ENCODE measurements at regions not wholly inside any gene's neighbourhood (a gene's known extent, or its start where the extent isn't known, plus 50 kb on each side); places are given as distances from the start of the nearest gene placed in this dataset.

DNA sequence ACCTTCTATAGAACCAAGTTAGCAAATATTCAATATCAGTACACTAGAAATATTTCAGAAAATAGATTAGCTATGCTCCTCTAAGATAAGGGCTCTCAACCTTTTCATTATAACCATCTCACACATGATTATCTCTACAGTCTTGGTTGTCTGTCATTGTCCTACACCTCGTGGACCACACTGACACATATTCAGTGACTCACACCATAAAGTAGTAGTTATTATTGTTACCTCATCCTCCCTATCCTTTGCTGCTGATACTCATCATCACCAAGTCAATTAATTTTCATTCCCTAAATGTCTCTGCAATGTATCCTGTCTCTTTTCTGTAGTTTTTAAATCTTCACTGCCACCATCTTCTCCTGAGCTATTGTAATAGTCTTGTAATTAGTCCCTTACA lies 1309.2 kb upstream of the C9orf72 start:
- no peaks in the 10 kb centered on the region for H3K4me1 Mint-ChIP-seq (ENCODE audit: low read depth, unreplicated experiment)
- H3K27me3 Mint-ChIP-seq (ENCODE audit: insufficient read depth, unreplicated experiment) = no peaks in the 10 kb centered on the region
- intact Hi-C loops (cut with micrococcal nuclease; ENCODE audit: unreplicated experiment) = no loop called here
- H3K36me3 Mint-ChIP-seq (ENCODE audit: insufficient read depth, unreplicated experiment) = no peaks in the 10 kb centered on the region
- no peak overlapping the region for H3K4me3 ChIP-seq (ENCODE audit: low read depth, low read length)
- ChIA-PET POLR2A (no interaction called here), CTCF (no interaction called here)
- H3K4me1 ChIP-seq = no peaks in the 10 kb centered on the region
- no peaks in the 10 kb centered on the region for H3K36me3 ChIP-seq (ENCODE audit: control insufficient read depth, insufficient read depth, low read length)
- TF ChIP-seq, protein P1, sequence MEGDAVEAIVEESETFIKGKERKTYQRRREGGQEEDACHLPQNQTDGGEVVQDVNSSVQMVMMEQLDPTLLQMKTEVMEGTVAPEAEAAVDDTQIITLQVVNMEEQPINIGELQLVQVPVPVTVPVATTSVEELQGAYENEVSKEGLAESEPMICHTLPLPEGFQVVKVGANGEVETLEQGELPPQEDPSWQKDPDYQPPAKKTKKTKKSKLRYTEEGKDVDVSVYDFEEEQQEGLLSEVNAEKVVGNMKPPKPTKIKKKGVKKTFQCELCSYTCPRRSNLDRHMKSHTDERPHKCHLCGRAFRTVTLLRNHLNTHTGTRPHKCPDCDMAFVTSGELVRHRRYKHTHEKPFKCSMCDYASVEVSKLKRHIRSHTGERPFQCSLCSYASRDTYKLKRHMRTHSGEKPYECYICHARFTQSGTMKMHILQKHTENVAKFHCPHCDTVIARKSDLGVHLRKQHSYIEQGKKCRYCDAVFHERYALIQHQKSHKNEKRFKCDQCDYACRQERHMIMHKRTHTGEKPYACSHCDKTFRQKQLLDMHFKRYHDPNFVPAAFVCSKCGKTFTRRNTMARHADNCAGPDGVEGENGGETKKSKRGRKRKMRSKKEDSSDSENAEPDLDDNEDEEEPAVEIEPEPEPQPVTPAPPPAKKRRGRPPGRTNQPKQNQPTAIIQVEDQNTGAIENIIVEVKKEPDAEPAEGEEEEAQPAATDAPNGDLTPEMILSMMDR (IDR thresholded peaks at IDR 0.05; ENCODE audit: insufficient read depth in 1 of 2, low read depth in 1 of 2, low read length in 1 of 2, severe bottlenecking in 1 of 2, unreplicated experiment in 1 of 2) = no peak
- H3K9me3 Mint-ChIP-seq (ENCODE audit: unreplicated experiment) = no peaks in the 10 kb centered on the region
- no peak overlapping the region for H3K27ac Mint-ChIP-seq (ENCODE audit: unreplicated experiment)
- DNase-seq = no peak
- no peak overlapping the region for H3K4me3 Mint-ChIP-seq (ENCODE audit: unreplicated experiment)
- no peaks in the 10 kb centered on the region for H3K9me3 ChIP-seq
- H3K27me3 ChIP-seq (replicated peaks; ENCODE audit: control insufficient read depth, insufficient read depth, low read length) = no peaks in the 10 kb centered on the region
- BruUV-seq (replicated peaks) = no TSS peak

DNA sequence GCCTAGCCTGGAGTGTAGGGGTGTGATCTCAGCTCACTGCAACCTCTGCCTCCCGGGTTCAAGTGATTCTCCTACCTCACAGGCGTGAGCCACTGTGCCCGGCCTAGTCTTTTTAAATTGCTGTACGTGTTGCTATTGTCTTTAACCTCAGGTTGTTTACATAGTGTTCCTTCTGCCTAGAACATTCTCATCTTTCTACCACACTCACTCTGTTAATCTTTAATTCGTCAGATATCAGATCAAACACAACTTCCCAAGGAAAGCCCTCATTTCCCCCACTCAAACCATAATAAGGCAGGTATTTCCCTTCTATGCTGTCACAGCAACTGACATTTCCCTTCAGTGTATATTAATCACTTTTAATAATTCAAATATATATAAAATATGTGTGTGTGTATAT lies 1310.0 kb upstream of the C9orf72 start:
- Histone ChIP-seq H3K4me1 (no peaks in the 10 kb centered on the region), H3K36me3 (ENCODE audit: control insufficient read depth, insufficient read depth, low read length) (no peaks in the 10 kb centered on the region), H3K27me3 (replicated peaks; ENCODE audit: control insufficient read depth, insufficient read depth, low read length) (no peaks in the 10 kb centered on the region), H3K9me3 (no peaks in the 10 kb centered on the region), H3K4me3 (ENCODE audit: low read depth, low read length) (no peak overlapping the region)
- Mint-ChIP-seq H3K9me3 (ENCODE audit: unreplicated experiment) (no peaks in the 10 kb centered on the region), H3K4me1 (ENCODE audit: low read depth, unreplicated experiment) (no peaks in the 10 kb centered on the region), H3K4me3 (ENCODE audit: unreplicated experiment) (no peak overlapping the region), H3K27me3 (ENCODE audit: insufficient read depth, unreplicated experiment) (no peaks in the 10 kb centered on the region), H3K27ac (ENCODE audit: unreplicated experiment) (no peak overlapping the region), H3K36me3 (ENCODE audit: insufficient read depth, unreplicated experiment) (no peaks in the 10 kb centered on the region)
- intact Hi-C loops (cut with micrococcal nuclease; ENCODE audit: unreplicated experiment) = no loop called here
- POLR2A ChIA-PET = no interaction called here
- no peak for DNase-seq
- no TSS peak for BruUV-seq (replicated peaks)
- TF ChIP-seq, protein P1 (IDR thresholded peaks at IDR 0.05; ENCODE audit: insufficient read depth in 1 of 2, low read depth in 1 of 2, low read length in 1 of 2, severe bottlenecking in 1 of 2, unreplicated experiment in 1 of 2) = no peak
- CTCF ChIA-PET = no interaction called here

DNA sequence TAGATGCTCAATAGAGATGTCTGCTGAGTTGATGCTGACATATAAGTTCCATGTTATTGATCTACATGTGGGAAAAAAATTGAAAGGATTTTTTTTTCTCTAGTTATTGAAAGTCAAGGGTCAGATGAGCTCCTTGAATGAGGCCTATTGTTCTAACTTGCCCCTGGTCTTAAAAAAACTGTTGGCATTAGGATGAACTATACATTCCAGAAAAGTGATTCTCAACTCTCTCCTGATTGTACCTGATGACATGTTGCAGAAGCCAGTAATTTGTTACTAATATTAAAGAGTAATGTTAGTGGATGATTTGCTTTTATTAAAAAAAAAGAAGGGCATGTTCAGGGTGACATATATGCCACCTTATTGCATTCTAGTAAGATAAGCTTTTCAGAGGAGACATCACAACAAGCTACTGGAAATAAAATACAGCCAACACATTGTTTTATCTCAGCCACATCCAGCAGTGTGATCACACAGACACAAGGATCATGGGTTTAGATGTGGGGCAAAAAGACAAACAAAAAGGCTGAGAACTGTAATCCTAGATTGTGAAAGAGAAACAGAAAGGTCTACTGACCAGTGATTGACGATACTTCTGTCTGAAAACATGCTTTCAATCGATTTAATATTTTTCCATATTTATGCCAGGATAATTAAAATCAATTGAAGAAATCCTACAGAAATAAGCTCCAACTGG lies 1314.1 kb upstream of the C9orf72 start:
- H3K36me3 Mint-ChIP-seq (ENCODE audit: insufficient read depth, unreplicated experiment) = no peaks in the 10 kb centered on the region
- no peaks in the 10 kb centered on the region for H3K9me3 ChIP-seq
- H3K27me3 Mint-ChIP-seq (ENCODE audit: insufficient read depth, unreplicated experiment) = no peaks in the 10 kb centered on the region
- no peak overlapping the region for H3K4me3 ChIP-seq (ENCODE audit: low read depth, low read length)
- DNase-seq = no peak
- POLR2A ChIA-PET = no interaction called here
- BruUV-seq (replicated peaks) = no TSS peak
- no peak overlapping the region for H3K4me3 Mint-ChIP-seq (ENCODE audit: unreplicated experiment)
- H3K27me3 ChIP-seq (replicated peaks; ENCODE audit: control insufficient read depth, insufficient read depth, low read length) = no peaks in the 10 kb centered on the region
- intact Hi-C loops (cut with micrococcal nuclease; ENCODE audit: unreplicated experiment) = no loop called here
- H3K4me1 ChIP-seq = no peaks in the 10 kb centered on the region
- no peaks in the 10 kb centered on the region for H3K36me3 ChIP-seq (ENCODE audit: control insufficient read depth, insufficient read depth, low read length)
- CTCF ChIA-PET = no interaction called here
- H3K4me1 Mint-ChIP-seq (ENCODE audit: low read depth, unreplicated experiment) = no peaks in the 10 kb centered on the region
- H3K27ac Mint-ChIP-seq (ENCODE audit: unreplicated experiment) = no peak overlapping the region
- TF ChIP-seq, protein P1 (IDR thresholded peaks at IDR 0.05; ENCODE audit: insufficient read depth in 1 of 2, low read depth in 1 of 2, low read length in 1 of 2, severe bottlenecking in 1 of 2, unreplicated experiment in 1 of 2) = no peak
- no peaks in the 10 kb centered on the region for H3K9me3 Mint-ChIP-seq (ENCODE audit: unreplicated experiment)
